Stimulated activated CD4-positive, alpha-beta T cell treated with anti-CD3 and anti-CD28 coated beads, TNF-alpha, amount 100 ng/mL, for 48 hours (primary cell): ENCODE measurements at regions not wholly inside any gene's neighbourhood (a gene's known extent, or its start where the extent isn't known, plus 50 kb on each side); places are given as distances from the start of the nearest gene placed in this dataset.
A peak's percentile ranks its signal among the peaks of the same experiment; 100 is the strongest.
"Not testable (repeated sequence)": the region's sequence is repeated elsewhere in the genome, so short reads cannot be mapped to it uniquely, and the experiment has no call there.

Experiments
- DNase-seq, 3 donors: peaks; one replicate each; pipeline ENCODE4 v3.0.0-alpha.2; 2020; ENCODE audit warnings: low read depth in 3 of 3

GRCh38 chr5:1960595-1961303, 78.0 kb upstream of the IRX4 start:
- DNase-seq, result no peak

- no peak for DNase-seq
Observed at GRCh38 chr5:1959725-1960581, 77.2 kb upstream of the IRX4 start.

- no peak for DNase-seq
Observed at GRCh38 chr5:1959231-1959630, 76.5 kb upstream of the IRX4 start.

- no peak for DNase-seq
Observed at GRCh38 chr5:1958211-1959010, 75.7 kb upstream of the IRX4 start.

GRCh38 chr5:1955586-1955985, 72.9 kb upstream of the IRX4 start:
- DNase-seq, result no peak

- not testable (repeated sequence) for DNase-seq
Observed at GRCh38 chr5:1953710-1954109, 71.0 kb upstream of the IRX4 start.

GRCh38 chr5:1952444-1953099, 69.8 kb upstream of the IRX4 start:
- DNase-seq, result no peak

- no peak for DNase-seq
Observed at GRCh38 chr5:1952021-1952420, 69.3 kb upstream of the IRX4 start.

- no peak for DNase-seq
Observed at GRCh38 chr5:1951165-1951816, 68.6 kb upstream of the IRX4 start.

- peak in 1 of 3 donors; percentile 3 for DNase-seq
Observed at GRCh38 chr5:1950708-1951103, 68.0 kb upstream of the IRX4 start.

GRCh38 chr5:1950096-1950707, 67.5 kb upstream of the IRX4 start:
- no peak for DNase-seq

- no peak for DNase-seq
Observed at GRCh38 chr5:1949253-1949652, 66.5 kb upstream of the IRX4 start.

GRCh38 chr5:1948663-1949191, 66.0 kb upstream of the IRX4 start:
- DNase-seq, result no peak

GRCh38 chr5:1948111-1948510, 65.4 kb upstream of the IRX4 start:
- DNase-seq, result no peak

GRCh38 chr5:1946776-1947175, 64.1 kb upstream of the IRX4 start:
- DNase-seq, result no peak

GRCh38 chr5:1946122-1946677, 63.5 kb upstream of the IRX4 start:
- DNase-seq, result no peak

GRCh38 chr5:1945606-1946005, 62.9 kb upstream of the IRX4 start:
- no peak for DNase-seq

- DNase-seq, result no peak
Observed at GRCh38 chr5:1944408-1944807, 61.7 kb upstream of the IRX4 start.

- no peak for DNase-seq
Observed at GRCh38 chr5:1943481-1943880, 60.8 kb upstream of the IRX4 start.

- DNase-seq, result no peak
Observed at GRCh38 chr5:1942630-1943029, 59.9 kb upstream of the IRX4 start.
